Gastrocnemius medialis (tissue), 4 donors: ENCODE measurements at regions not wholly inside any gene's neighbourhood (a gene's known extent, or its start where the extent isn't known, plus 50 kb on each side); places are given as distances from the start of the nearest gene placed in this dataset.

Source experiments
- POLR2A ChIP-seq, 2 donors: fragments of 450-650 bp; IDR thresholded peaks; one replicate each; pipeline ENCODE4 v1.6.1; 2017; ENCODE audit warnings: antibody characterized with exemption in 2 of 2, mild to moderate bottlenecking in 2 of 2, moderate library complexity in 2 of 2
- TF ChIP-seq, protein P1 (sequence below), 5 experiments: fragments of 450-650 bp in 3 of 5; fragments of 200-600 bp in 2 of 5; sonication (generic) in 2 of 5; IDR thresholded peaks in 4 of 5; conservative IDR thresholded peaks in 1 of 5; 1 replicate in 4 of 5; 2 replicates in 1 of 5; pipeline ENCODE4 v1.5.1; 2016 to 2019; ENCODE audit warnings: antibody characterized with exemption in 5 of 5, mild to moderate bottlenecking in 3 of 5, moderate library complexity in 3 of 5

DNA sequence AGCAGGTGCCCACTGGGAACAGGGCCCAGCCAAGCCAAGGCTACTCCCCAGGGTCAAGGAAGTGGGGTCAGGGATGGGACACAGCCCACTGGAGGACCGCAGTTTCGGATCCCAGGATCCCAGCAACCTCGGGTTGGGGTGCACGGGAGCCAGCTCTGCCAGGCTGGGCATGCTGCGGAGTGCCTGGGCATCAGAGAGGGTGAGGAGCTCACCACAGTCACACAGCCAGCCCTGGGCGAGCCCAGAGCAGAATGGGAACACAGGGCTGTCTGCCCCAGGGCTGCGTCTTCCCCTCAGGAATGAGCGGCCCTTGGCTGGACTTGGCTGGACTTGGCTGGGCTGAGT, 74.3 kb upstream of the SLCO4A1 start:
- TF ChIP-seq, protein P1, sequence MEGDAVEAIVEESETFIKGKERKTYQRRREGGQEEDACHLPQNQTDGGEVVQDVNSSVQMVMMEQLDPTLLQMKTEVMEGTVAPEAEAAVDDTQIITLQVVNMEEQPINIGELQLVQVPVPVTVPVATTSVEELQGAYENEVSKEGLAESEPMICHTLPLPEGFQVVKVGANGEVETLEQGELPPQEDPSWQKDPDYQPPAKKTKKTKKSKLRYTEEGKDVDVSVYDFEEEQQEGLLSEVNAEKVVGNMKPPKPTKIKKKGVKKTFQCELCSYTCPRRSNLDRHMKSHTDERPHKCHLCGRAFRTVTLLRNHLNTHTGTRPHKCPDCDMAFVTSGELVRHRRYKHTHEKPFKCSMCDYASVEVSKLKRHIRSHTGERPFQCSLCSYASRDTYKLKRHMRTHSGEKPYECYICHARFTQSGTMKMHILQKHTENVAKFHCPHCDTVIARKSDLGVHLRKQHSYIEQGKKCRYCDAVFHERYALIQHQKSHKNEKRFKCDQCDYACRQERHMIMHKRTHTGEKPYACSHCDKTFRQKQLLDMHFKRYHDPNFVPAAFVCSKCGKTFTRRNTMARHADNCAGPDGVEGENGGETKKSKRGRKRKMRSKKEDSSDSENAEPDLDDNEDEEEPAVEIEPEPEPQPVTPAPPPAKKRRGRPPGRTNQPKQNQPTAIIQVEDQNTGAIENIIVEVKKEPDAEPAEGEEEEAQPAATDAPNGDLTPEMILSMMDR (IDR thresholded peaks at IDR 0.05 in 4 of 5, conservative IDR thresholded peaks at IDR 0.05 in 1 of 5), result no peak
- no peak for TF ChIP-seq POLR2A (IDR thresholded peaks at IDR 0.05)
